HG02588 (cell line): ENCODE measurements at regions not wholly inside any gene's neighbourhood (a gene's known extent, or its start where the extent isn't known, plus 50 kb on each side); places are given as distances from the start of the nearest gene placed in this dataset.
A peak's percentile ranks its signal among the peaks of the same experiment; 100 is the strongest.
"Not testable (repeated sequence)": the region's sequence is repeated elsewhere in the genome, so short reads cannot be mapped to it uniquely, and the experiment has no call there.

Experiments
- ATAC-seq: cut with Tn5 transposase; IDR thresholded peaks from one replicate; pipeline ENCODE4 v1.9.1; 2021; ENCODE audit warnings: mild to moderate bottlenecking, moderate library complexity; ENCODE audit not compliant: unreplicated experiment

DNA sequence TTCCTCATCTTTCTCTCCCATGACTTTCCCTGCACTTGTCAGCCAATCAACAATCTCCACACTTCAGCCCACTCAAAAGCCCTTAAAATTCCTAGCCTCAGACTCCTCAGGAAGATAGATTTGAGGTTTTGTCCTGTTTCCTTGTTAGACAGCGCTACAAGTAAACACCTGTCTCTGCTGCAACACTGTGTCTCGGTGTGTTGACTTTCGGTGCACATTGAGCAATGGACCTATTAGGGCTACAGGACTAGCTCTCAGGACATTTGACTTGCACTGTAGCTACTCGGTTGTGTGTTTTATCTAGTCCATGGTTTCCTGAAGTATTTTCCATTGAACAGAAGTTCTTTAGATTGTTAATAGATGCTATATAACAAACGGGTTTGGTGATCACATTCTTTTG, 140.9 kb upstream of the XPO1 start:
- no peak for ATAC-seq

DNA sequence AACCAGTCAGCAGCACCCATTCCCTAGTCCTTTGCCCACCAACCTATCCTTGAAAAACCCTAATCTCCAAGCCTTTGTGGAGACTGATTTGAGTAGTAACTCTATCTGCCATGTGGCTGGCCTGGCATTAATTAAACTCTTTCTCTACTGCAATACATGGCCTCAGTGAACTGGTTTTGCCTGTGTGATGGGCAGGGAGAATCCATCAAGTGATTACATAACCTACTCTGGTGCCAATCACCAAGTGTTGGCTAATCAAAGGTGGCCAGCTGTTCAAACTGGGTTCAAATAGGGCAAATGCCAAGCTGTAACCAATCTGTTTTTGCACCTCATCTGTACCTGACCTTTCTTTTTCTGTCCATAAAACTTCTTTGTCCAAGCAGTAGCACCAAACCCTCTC, 139.8 kb upstream of the XPO1 start:
- ATAC-seq: no peak

DNA sequence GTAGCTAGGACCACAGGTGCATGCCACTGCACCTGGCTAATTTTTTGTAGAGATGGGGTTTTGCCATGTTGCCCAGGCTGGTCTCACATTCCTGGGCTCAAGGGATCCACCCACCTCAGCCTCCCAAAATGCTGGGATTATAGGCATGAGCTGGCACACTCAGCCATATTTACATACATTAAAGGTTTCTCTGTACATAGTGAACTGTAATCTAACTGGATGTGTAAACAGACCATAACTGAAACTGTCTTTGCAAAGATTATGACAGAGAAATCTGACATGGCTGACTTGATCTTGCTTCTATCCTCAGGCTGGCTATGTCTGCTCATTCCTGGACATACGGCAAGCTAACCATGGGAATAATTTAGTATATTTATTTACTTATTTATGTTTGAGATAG, 139.2 kb upstream of the XPO1 start:
- no peak for ATAC-seq

DNA sequence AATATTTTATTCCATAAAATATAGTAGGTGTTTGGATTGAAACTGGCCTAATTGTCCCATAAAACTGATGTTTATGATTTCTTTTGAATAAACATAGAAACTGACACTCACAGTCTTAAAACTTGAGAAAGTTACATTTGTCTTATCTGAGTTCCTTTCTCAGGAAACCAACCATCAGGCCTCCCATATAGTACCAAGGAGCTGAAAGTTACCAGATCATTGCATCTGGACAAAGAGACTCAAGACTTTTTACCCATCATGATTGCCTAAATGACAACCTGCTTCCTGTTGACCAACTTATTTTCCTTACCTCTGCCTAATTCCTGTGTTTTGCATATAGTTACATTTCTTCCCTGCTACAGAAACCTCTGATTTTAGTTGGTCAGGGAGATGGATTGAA, 137.0 kb upstream of the XPO1 start:
- no peak for ATAC-seq

DNA sequence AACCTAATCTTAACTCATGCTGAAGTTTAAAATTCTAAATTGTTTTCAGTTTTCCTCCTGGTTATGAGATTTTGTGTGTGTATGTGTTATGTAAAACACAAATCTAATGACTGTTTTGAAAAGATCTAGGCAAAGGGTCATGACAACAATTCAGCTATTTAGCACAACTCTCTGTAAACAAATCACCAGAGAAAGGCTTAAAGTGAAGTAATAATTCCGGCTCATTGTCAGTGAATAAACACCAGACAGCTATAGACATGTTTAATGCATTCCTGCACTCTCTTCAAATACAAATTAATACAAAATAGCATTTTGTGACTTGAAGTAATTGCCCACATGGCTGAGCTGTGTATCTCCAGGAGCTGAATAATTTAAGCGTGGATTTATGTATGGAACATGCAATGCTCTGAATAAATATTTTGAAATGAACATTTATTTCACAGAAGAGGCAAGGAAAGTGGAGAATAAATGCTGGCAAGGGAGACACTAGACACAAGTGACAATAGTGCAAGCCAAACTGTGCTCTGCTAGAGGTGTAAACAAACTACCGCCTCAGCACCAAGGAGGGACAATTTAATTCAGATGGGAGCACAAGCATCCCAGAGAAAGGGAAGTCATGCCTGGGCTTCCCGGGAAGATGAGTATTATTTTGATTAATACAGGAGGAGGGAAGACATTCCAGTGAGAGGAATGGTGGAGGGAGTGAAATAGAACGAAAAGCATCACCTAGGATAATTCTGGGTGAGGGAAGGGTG, 133.6 kb upstream of the XPO1 start:
- ATAC-seq: no peak

DNA sequence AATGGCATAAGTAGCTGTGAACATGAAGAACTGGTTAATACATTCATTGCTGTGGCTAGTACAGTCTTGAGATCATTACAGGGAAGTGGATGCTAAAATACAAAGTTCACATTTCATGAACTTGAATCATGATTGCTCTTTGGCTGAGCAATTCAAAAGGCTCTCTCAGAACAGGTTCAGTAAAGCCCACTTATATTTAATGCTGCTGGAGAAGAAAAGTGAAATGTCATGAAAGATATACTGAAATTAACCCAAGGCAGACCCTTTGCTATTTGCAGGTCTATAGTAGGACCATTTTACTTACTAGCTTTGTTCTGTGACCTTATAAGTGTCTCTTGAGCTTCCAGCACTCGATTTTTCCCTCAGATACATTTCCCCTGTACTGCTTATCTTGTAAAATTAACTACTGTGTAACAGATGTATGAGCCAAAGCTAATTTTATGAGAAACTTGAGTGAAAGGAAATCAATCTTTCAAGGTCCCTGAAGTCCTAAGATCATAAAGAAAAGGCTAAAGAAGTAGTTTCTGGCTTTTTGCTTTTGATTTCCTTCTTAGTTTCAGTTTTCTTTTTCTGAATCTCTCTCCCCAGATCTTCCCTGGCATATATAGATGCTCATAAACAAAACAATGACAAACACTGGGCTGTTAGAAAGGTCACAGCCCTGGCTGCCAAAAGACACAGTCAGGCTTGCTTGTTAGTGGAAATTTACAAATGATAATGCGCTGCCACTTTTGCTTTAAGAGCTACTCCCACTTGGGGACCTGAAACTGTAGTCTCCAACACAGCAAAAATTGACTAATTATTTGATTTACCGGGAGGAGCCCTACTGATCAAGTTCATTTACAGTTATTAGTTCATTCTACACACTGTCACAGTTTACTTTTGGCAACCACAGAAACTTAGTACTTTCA, 132.7 kb upstream of the XPO1 start:
- ATAC-seq: peak; percentile 75

DNA sequence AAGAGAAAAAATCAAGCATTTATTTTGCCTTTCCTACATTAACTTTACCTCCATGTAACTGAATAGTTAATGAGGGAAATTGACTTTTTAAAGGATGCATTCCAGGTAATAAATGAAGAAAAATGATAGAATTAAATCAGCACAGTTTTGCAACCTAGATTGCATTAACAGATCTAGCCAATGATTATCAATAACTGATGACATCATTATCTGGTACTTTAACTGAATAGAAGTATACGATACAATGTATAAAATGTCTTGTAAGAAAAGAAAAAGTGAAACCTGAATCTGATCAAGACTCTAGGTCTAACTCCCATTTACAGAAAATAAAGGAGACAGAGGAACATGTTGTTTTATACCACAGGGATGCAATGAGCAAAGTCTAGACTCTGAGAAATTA, 126.0 kb upstream of the XPO1 start:
- ATAC-seq: no peak

DNA sequence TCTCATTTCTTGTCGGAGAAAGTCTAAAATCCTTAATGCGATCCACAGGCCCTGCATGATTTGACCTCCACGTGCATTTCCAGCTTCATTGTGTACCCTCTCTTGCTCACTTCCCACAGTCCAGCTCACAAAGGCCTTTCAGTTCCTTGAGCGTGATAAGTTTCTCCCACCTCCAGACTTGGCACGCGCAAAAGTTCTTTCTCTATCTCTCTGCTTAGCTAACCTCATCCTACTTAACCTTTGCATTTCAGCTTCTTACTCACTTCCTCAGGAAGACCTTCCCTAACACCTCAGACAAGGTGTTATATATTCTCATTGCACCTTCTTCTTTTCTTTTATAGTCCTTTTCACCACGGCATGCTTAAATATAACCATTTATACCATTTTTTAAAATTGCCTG, 124.8 kb upstream of the XPO1 start:
- ATAC-seq: no peak

DNA sequence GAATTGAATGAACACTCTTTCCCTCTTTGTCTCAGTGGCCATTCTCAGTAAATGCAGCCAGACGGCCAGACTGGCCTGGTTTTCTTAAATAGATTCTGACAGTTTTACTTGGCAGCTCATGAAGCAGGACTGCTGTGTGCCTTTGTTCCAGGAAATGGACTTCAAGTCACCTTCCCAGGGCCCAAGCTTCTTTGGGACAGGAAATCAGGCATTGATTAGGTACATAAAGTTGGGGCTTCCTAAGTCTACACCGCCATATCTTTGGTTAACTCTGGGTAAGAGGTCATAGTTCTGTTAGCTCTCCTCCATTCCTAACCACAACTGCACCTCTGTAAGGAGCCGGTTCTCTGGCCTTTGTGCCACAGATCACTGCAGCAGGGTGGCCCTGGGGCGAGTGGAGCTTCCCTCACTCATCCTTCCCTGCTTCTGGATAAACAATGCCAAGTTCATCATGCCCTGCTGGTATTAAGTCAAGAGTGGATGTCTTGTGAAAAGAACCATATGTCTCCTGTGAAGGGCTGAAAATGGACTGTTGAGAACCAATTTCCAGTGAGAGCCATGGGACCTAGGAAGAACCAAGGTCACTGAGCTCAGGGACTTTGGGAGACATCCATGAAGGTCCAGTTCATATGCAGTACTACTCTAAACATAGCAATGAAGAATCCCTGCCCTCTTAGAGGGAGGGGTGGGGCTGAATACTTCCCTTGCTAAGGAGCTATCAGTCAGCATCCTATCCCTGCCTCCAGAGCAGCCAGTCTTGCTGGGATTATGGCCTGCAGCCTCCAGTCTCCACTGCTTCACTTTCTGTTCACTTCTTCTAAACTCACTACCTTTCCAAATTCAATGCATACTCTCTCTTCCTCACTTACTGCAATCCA, 122.6 kb upstream of the XPO1 start:
- ATAC-seq: no peak

DNA sequence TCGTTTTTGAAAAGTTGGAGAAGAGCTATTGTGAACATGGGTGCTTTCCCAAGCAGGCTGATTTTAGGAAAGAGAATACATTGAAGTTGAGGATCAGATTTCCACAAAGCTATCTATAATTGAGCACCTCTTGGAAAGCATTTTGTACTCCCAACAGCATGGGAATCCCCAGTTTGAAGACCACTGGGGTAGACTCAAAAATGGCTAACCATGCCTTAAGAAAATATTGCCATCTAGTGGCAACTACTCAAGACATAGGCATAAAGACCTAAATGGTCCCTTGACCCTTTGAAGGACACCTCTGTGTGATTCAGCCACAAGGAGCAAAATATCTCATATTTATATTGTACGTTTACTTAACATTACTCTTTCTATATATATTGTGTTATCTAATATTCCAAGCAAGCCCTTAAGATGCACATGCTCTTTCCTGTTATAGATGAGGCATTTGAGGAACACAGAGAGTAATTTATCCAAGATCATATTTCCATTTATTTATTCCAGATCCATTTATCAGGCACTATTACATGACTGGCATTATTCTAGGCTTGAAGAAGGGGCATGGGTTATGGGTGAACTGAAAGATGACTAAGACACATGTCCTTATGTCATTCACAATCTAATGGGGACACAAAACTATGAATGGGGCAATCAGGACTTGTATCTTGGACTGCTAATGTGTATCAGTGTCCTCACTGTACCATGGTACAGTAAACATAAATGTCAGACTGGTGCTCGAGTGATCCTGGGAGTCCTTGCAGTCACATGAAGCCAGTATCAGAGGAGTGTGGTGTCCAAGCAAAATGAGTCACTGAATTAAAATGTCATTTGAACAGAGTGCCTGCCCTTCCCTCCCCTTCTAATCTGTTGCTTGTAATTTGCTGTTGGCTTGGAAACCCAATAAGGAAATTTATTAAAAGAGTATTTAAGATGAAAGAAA, 121.0 kb upstream of the XPO1 start:
- no peak for ATAC-seq

DNA sequence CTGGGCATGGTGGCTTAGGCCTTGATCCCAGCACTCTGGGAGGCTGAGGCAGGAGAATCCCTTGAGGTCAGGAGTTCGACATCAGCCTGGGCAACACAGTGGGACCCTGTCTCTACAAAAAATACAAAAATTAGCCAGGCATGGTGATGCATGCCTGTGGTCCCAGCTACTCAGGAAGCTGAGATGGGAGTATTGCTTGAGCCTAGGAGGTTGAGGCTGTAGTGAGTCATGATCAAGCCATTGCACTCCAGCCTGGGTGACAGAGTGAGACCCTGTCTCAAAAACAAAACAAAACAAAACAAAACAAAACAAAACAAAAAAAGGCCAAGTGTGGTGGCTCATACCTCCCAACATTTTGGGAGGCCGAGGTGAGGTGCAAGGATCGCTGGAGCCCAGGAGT, 111.8 kb upstream of the XPO1 start:
- not testable (repeated sequence) for ATAC-seq

DNA sequence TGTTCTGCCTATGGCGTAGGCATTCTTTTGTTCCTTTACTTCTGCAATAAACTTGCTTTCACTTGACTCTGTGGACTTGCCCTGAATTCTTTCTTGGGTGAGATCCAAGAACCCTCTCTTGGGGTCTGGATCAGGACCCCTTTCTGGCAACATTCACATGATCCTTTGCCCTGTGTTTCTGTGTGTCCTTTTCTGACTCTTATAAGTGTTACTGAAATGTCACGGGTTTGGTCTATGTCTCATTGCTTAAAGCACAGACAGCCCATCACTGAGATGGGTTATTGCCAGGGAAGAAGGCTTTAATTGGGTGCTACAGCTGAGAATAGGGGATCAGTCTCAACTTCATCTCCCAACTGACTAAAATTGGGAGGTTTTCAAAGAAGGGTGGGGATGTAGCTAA, 110.9 kb upstream of the XPO1 start:
- no peak for ATAC-seq

DNA sequence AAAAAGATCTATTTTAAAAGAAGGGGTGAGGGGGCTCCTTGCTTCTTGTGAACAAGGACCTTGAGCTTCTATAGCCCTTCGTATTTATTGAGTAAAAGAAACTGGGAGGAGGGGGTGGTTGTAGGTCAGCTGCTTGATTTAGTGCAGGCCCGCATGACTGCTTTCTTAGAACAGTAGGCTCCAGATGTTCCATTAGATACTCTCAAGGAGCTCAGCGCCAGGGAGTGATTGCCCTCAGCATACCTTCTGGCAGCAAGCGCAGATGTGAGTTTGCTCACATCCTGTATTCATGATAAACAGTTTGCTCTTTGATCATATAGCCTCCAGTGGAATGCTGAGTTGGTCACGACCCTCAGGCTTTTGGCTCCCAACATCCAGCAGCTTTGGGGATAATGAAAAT, 108.9 kb upstream of the XPO1 start:
- no peak for ATAC-seq

DNA sequence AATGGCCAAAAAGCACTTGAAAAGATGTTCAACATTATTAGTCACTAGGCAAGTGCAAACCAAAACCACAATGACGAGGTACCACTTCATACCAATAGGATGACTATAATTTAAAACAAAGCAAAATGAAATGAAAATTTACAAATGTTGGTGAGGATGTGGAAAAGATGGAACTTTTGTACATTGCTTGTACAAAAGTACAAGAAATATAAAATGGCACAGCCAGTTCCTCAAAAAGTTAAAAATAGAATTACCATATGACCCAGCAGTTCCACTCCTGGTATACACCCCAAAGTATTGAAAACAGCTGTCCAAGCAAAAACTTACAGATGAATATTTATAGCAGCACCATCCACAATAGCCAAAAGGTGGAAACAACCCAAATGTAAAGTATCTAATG, 107.8 kb upstream of the XPO1 start:
- ATAC-seq: no peak

DNA sequence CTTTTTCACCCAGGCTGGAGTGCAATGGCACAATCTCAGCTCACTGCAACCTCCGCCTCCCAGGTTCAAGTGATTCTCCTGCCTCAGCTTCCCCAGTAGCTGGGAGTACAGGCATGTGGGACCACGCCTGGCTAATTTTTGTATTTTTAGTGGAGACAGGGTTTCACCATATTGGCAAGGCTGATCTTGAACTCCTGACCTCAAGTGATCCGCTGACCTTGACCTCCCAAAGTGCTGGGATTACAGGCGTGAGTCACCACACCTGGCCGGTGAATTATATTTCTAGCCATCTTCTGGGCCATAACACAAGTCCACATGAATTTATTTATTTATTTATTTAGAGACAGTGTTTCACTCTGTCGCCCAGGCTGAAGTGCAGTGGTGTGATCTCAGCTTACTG, 105.0 kb upstream of the XPO1 start:
- not testable (repeated sequence) for ATAC-seq

DNA sequence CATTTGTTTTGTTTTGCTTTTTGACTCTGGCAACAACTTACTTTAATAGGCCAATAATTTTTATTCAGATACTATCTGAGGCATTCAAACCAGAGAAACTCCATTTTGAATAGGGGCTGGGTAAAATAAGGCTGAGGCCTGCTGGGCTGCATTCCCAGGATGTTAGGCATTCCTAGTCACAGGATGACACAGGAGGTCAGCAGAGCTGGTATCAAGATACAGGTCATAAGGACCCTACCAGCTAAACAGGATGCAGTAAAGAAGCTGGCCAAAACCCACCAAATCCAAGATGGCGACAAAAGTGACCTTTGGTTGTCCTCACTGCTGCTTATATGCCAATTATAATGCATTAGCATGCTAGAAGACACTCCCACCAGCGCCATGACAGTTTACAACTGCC, 102.2 kb upstream of the XPO1 start:
- ATAC-seq: no peak

DNA sequence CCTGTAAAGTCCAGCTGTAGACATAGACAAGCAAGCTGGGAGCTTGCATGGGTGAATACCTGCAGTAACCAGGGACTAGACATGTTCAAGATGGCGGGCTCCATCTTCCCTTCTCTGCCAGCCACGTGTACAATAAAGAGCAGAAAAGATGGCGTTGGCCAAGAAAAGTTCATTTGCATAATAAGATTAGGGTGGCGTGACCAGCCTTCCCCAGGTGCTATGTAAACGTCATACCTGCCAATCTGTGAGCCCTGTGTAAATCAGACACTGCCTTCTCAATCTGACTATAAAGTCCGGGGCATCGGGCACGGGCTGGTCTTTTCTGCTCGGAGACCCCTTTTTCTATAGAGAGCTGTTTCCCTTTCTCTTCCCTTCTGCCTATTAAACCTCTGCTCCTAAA, 101.6 kb upstream of the XPO1 start:
- no peak for ATAC-seq

DNA sequence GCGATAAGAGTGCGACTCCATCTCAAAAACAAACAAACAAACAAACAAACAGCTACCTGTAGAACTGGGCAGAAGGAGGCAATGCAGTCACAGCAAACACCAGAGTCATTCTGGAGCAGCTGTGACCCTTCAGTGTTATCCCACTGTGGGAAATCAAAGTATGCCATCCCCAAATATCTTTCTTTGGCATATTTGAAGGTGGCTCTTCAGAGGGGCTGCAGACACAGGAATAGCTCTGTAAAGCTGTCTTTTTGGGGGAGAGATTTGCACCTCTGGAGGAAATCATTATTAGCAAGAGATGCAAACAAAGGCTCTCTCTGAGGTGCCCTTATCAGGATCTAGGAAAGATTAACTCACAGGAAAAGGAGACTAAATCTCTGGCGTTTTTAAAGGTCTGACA, 98.5 kb upstream of the XPO1 start:
- no peak for ATAC-seq

DNA sequence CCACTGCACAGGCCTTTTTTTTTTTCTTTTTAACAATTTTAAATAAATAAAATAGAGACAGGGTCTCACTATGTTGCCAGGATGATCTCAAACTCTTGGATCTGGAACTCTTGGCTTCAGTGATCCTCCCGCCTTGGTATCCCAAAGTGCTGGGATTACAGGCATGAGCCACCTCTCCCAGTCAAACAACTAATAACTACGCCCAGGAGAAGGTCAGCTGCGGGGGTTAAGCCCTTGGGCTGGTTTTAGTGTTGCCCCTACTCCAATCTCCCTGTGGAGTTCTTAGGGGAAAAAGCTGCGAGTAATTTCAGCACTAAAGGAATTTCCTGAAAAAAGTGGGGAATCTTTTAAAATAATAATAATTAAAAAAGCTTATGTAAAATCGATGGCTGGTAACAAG, 96.4 kb upstream of the XPO1 start:
- ATAC-seq: no peak

DNA sequence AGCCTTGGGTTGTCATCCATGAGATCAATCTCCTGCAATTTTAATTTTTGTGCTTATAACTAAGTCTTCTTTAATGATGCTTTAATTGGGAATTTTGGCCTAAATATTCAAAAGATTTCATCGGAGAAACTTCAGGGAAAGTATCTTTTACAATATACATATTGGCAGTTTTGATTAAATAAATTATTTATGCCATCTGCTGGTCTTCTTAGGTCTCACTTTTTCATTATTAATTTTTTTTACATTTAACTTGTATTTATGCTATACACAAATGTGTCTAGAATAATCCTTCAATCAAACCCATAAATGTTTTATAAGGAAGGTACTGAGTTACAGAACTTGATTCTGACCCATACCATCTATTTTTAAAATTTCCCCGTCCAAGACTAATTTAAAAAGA, 95.1 kb upstream of the XPO1 start:
- no peak for ATAC-seq
